ENCODE measurements at regions not wholly inside any gene's neighbourhood (a gene's known extent, or its start where the extent isn't known, plus 50 kb on each side); places are given as distances from the start of the nearest gene placed in this dataset.

GRCh38 chr12:24177889-24178288 is 228.4 kb upstream of the SOX5 start:
- Histone ChIP-seq H3K4me1 (ENCODE audit: control insufficient read depth, insufficient read depth, low read length) (no peaks in the 10 kb centered on the region), H3K27ac (ENCODE audit: low read length) (no peak overlapping the region), H3K9me3 (ENCODE audit: control insufficient read depth, low read length) (no peaks in the 10 kb centered on the region), H3K4me3 (ENCODE audit: low read length) (no peak overlapping the region), H3K27me3 (ENCODE audit: control insufficient read depth, insufficient read depth) (no peaks in the 10 kb centered on the region)
- ATAC-seq (no peak), DNase-seq (no peak)
- intact Hi-C loops (cut with DNase I), result no loop called here
- WGBS, result 74% methylated on average over 1 of the region's 1 CpG

- no peak overlapping the region for H3K27ac ChIP-seq (ENCODE audit: low read length)
- H3K4me3 ChIP-seq (ENCODE audit: low read length), result no peak overlapping the region
- no peaks in the 10 kb centered on the region for H3K27me3 ChIP-seq (ENCODE audit: control insufficient read depth, insufficient read depth)
- H3K9me3 ChIP-seq (ENCODE audit: control insufficient read depth, low read length), result no peaks in the 10 kb centered on the region
- H3K4me1 ChIP-seq (ENCODE audit: control insufficient read depth, insufficient read depth, low read length), result no peaks in the 10 kb centered on the region
- no peak for ATAC-seq
- no peak for DNase-seq
- WGBS, result 78% methylated on average over 4 of the region's 4 CpGs
- intact Hi-C loops (cut with DNase I), result no loop called here
Observed at GRCh38 chr12:24175929-24176328, 226.5 kb upstream of the SOX5 start.

GRCh38 chr12:24175284-24175683 is 225.8 kb upstream of the SOX5 start:
- DNase-seq, result no peak
- ATAC-seq, result no peak
- H3K27me3 ChIP-seq (ENCODE audit: control insufficient read depth, insufficient read depth), result no peaks in the 10 kb centered on the region
- H3K4me3 ChIP-seq (ENCODE audit: low read length), result no peak overlapping the region
- H3K4me1 ChIP-seq (ENCODE audit: control insufficient read depth, insufficient read depth, low read length), result no peaks in the 10 kb centered on the region
- H3K9me3 ChIP-seq (ENCODE audit: control insufficient read depth, low read length), result no peaks in the 10 kb centered on the region
- WGBS, result 77% methylated on average over 2 of the region's 2 CpGs
- no peak overlapping the region for H3K27ac ChIP-seq (ENCODE audit: low read length)
- intact Hi-C loops (cut with DNase I), result no loop called here

GRCh38 chr12:24173067-24173466 is 223.6 kb upstream of the SOX5 start:
- ATAC-seq (no peak), DNase-seq (no peak)
- Histone ChIP-seq H3K27ac (ENCODE audit: low read length) (no peak overlapping the region), H3K4me1 (ENCODE audit: control insufficient read depth, insufficient read depth, low read length) (no peaks in the 10 kb centered on the region), H3K27me3 (ENCODE audit: control insufficient read depth, insufficient read depth) (no peaks in the 10 kb centered on the region), H3K9me3 (ENCODE audit: control insufficient read depth, low read length) (no peaks in the 10 kb centered on the region), H3K4me3 (ENCODE audit: low read length) (no peak overlapping the region)
- intact Hi-C loops (cut with DNase I), result no loop called here
- 65% methylated on average over 7 of the region's 7 CpGs for WGBS

GRCh38 chr12:24172773-24173066 is 223.2 kb upstream of the SOX5 start:
- Histone ChIP-seq H3K4me3 (ENCODE audit: low read length) (no peak overlapping the region), H3K27me3 (ENCODE audit: control insufficient read depth, insufficient read depth) (no peaks in the 10 kb centered on the region), H3K9me3 (ENCODE audit: control insufficient read depth, low read length) (no peaks in the 10 kb centered on the region), H3K27ac (ENCODE audit: low read length) (no peak overlapping the region), H3K4me1 (ENCODE audit: control insufficient read depth, insufficient read depth, low read length) (no peaks in the 10 kb centered on the region)
- no peak for ATAC-seq
- no peak for DNase-seq
- intact Hi-C loops (cut with DNase I), result no loop called here

GRCh38 chr12:24172031-24172772 is 222.7 kb upstream of the SOX5 start:
- ATAC-seq (no peak), DNase-seq (no peak)
- Histone ChIP-seq H3K4me3 (ENCODE audit: low read length) (no peak overlapping the region), H3K9me3 (ENCODE audit: control insufficient read depth, low read length) (no peaks in the 10 kb centered on the region), H3K27ac (ENCODE audit: low read length) (no peak overlapping the region), H3K4me1 (ENCODE audit: control insufficient read depth, insufficient read depth, low read length) (no peaks in the 10 kb centered on the region), H3K27me3 (ENCODE audit: control insufficient read depth, insufficient read depth) (no peaks in the 10 kb centered on the region)
- WGBS, result 80% methylated on average over 13 of the region's 13 CpGs
- intact Hi-C loops (cut with DNase I), result no loop called here

GRCh38 chr12:24155042-24155441 is 205.6 kb upstream of the SOX5 start:
- intact Hi-C loops (cut with DNase I), result no loop called here
- H3K4me1 ChIP-seq (ENCODE audit: control insufficient read depth, insufficient read depth, low read length), result peaks cover 1% of the 10 kb centered on the region
- WGBS, result 93% methylated on average over 2 of the region's 2 CpGs
- H3K4me3 ChIP-seq (ENCODE audit: low read length), result no peak overlapping the region
- H3K27me3 ChIP-seq (ENCODE audit: control insufficient read depth, insufficient read depth), result no peaks in the 10 kb centered on the region
- no peak overlapping the region for H3K27ac ChIP-seq (ENCODE audit: low read length)
- DNase-seq (no peak), ATAC-seq (no peak)
- no peaks in the 10 kb centered on the region for H3K9me3 ChIP-seq (ENCODE audit: control insufficient read depth, low read length)

- DNase-seq (no peak), ATAC-seq (no peak)
- Histone ChIP-seq H3K27me3 (ENCODE audit: control insufficient read depth, insufficient read depth) (no peaks in the 10 kb centered on the region), H3K9me3 (ENCODE audit: control insufficient read depth, low read length) (no peaks in the 10 kb centered on the region), H3K27ac (ENCODE audit: low read length) (no peak overlapping the region), H3K4me3 (ENCODE audit: low read length) (no peak overlapping the region), H3K4me1 (ENCODE audit: control insufficient read depth, insufficient read depth, low read length) (peaks cover 1% of the 10 kb centered on the region)
- 41% methylated on average over 2 of the region's 2 CpGs for WGBS
- intact Hi-C loops (cut with DNase I), result no loop called here
Observed at GRCh38 chr12:24153079-24153478, 203.6 kb upstream of the SOX5 start.

GRCh38 chr12:24152270-24152669 is 202.8 kb upstream of the SOX5 start:
- WGBS, result 83% methylated on average over 3 of the region's 3 CpGs
- Histone ChIP-seq H3K4me1 (ENCODE audit: control insufficient read depth, insufficient read depth, low read length) (peaks cover 1% of the 10 kb centered on the region), H3K9me3 (ENCODE audit: control insufficient read depth, low read length) (no peaks in the 10 kb centered on the region), H3K27me3 (ENCODE audit: control insufficient read depth, insufficient read depth) (no peaks in the 10 kb centered on the region), H3K27ac (ENCODE audit: low read length) (no peak overlapping the region), H3K4me3 (ENCODE audit: low read length) (no peak overlapping the region)
- DNase-seq (no peak), ATAC-seq (no peak)
- intact Hi-C loops (cut with DNase I), result no loop called here

- H3K4me1 ChIP-seq (ENCODE audit: control insufficient read depth, insufficient read depth, low read length), result no peaks in the 10 kb centered on the region
- H3K9me3 ChIP-seq (ENCODE audit: control insufficient read depth, low read length), result no peaks in the 10 kb centered on the region
- intact Hi-C loops (cut with DNase I), result no loop called here
- ATAC-seq (no peak), DNase-seq (no peak)
- no peaks in the 10 kb centered on the region for H3K27me3 ChIP-seq (ENCODE audit: control insufficient read depth, insufficient read depth)
- H3K27ac ChIP-seq (ENCODE audit: low read length), result no peak overlapping the region
- no peak overlapping the region for H3K4me3 ChIP-seq (ENCODE audit: low read length)
Observed at GRCh38 chr12:24143928-24144327, 194.5 kb upstream of the SOX5 start.

GRCh38 chr12:24139035-24139434 is 189.6 kb upstream of the SOX5 start:
- H3K4me1 ChIP-seq (ENCODE audit: control insufficient read depth, insufficient read depth, low read length), result peaks cover 1% of the 10 kb centered on the region
- intact Hi-C loops (cut with DNase I), result no loop called here
- 91% methylated on average over 9 of the region's 9 CpGs for WGBS
- no peaks in the 10 kb centered on the region for H3K27me3 ChIP-seq (ENCODE audit: control insufficient read depth, insufficient read depth)
- ATAC-seq (no peak), DNase-seq (no peak)
- H3K9me3 ChIP-seq (ENCODE audit: control insufficient read depth, low read length), result no peaks in the 10 kb centered on the region
- H3K27ac ChIP-seq (ENCODE audit: low read length), result no peak overlapping the region
- H3K4me3 ChIP-seq (ENCODE audit: low read length), result no peak overlapping the region

- DNase-seq, result no peak
- Histone ChIP-seq H3K9me3 (ENCODE audit: control insufficient read depth, low read length) (no peaks in the 10 kb centered on the region), H3K27ac (ENCODE audit: low read length) (no peak overlapping the region), H3K27me3 (ENCODE audit: control insufficient read depth, insufficient read depth) (no peaks in the 10 kb centered on the region), H3K4me1 (ENCODE audit: control insufficient read depth, insufficient read depth, low read length) (peaks cover 1% of the 10 kb centered on the region), H3K4me3 (ENCODE audit: low read length) (no peak overlapping the region)
- 77% methylated on average over 6 of the region's 6 CpGs for WGBS
- no peak for ATAC-seq
- intact Hi-C loops (cut with DNase I), result no loop called here
Observed at GRCh38 chr12:24138041-24138440, 188.6 kb upstream of the SOX5 start.
